Inferior parietal cortex (tissue), 1 donor: ENCODE measurements at regions not wholly inside any gene's neighbourhood (a gene's known extent, or its start where the extent isn't known, plus 50 kb on each side); places are given as distances from the start of the nearest gene placed in this dataset.
"Not testable (repeated sequence)": the region's sequence is repeated elsewhere in the genome, so short reads cannot be mapped to it uniquely, and the experiment has no call there.

Experiments
- DNase-seq: peaks from one replicate; pipeline ENCODE4 v3.0.0-alpha.2; 2016; ENCODE audit errors: extremely low spot score

- DNase-seq = no peak
Observed at GRCh38 chr14:45619831-45620230, 366.8 kb upstream of the MIS18BP1 start.

- peak; percentile 38 for DNase-seq
Observed at GRCh38 chr14:45610318-45610717, 357.3 kb upstream of the MIS18BP1 start.

GRCh38 chr14:45587142-45587541 lies 334.1 kb upstream of the MIS18BP1 start:
- no peak for DNase-seq

GRCh38 chr14:45559626-45560025 lies 306.6 kb upstream of the MIS18BP1 start:
- no peak for DNase-seq

- DNase-seq = no peak
Observed at GRCh38 chr14:45558183-45558582, 305.2 kb upstream of the MIS18BP1 start.

GRCh38 chr14:45553981-45554380 lies 301.0 kb upstream of the MIS18BP1 start:
- no peak for DNase-seq

- not testable (repeated sequence) for DNase-seq
Observed at GRCh38 chr14:45551240-45551820, 298.3 kb upstream of the MIS18BP1 start.

- DNase-seq = no peak
Observed at GRCh38 chr14:45531022-45531421, 278.0 kb upstream of the MIS18BP1 start.

- DNase-seq = peak; percentile 3
Observed at GRCh38 chr14:45526715-45527549, 273.9 kb upstream of the MIS18BP1 start.

- no peak for DNase-seq
Observed at GRCh38 chr14:45519766-45520165, 266.8 kb upstream of the MIS18BP1 start.

- DNase-seq = no peak
Observed at GRCh38 chr14:45492876-45493275, 239.9 kb upstream of the MIS18BP1 start.

- no peak for DNase-seq
Observed at GRCh38 chr14:45491914-45492313, 238.9 kb upstream of the MIS18BP1 start.

- DNase-seq = no peak
Observed at GRCh38 chr14:45486599-45486998, 233.6 kb upstream of the MIS18BP1 start.

GRCh38 chr14:45467023-45467422 lies 214.0 kb upstream of the MIS18BP1 start:
- DNase-seq = no peak

GRCh38 chr14:45434221-45434620 lies 181.2 kb upstream of the MIS18BP1 start:
- DNase-seq = no peak

- peak; percentile 60 for DNase-seq
Observed at GRCh38 chr14:45426685-45427282, 173.8 kb upstream of the MIS18BP1 start.

GRCh38 chr14:45406942-45407341 lies 153.9 kb upstream of the MIS18BP1 start:
- no peak for DNase-seq

- no peak for DNase-seq
Observed at GRCh38 chr14:45400950-45401640, 148.1 kb upstream of the MIS18BP1 start.

GRCh38 chr14:45400509-45400908 lies 147.5 kb upstream of the MIS18BP1 start:
- DNase-seq = no peak

GRCh38 chr14:45381091-45381490 lies 128.1 kb upstream of the MIS18BP1 start:
- DNase-seq = no peak

GRCh38 chr14:45377166-45377565 lies 124.2 kb upstream of the MIS18BP1 start:
- DNase-seq = no peak

GRCh38 chr14:45373877-45374276 lies 120.9 kb upstream of the MIS18BP1 start:
- DNase-seq = no peak
